Stomach smooth muscle (tissue), 2 donors: ENCODE measurements at regions not wholly inside any gene's neighbourhood (a gene's known extent, or its start where the extent isn't known, plus 50 kb on each side); places are given as distances from the start of the nearest gene placed in this dataset.
"Not testable (repeated sequence)": the region's sequence is repeated elsewhere in the genome, so short reads cannot be mapped to it uniquely, and the experiment has no call there.

Source experiments
- H3K27ac ChIP-seq: one replicate; pipeline ENCODE4 v1.7.0; 2013; ENCODE audit warnings: mild to moderate bottlenecking, low read length, inconsistent platforms
- H3K27me3 ChIP-seq, 2 donors: one replicate each; pipeline ENCODE4 v1.7.0; 2013; ENCODE audit warnings: low read length in 2 of 2; ENCODE audit not compliant: insufficient read depth in 2 of 2, control insufficient read depth in 1 of 2
- H3K36me3 ChIP-seq, 2 donors: one replicate each; pipeline ENCODE4 v1.7.0; 2013; ENCODE audit warnings: low read length in 2 of 2; ENCODE audit not compliant: control insufficient read depth in 2 of 2, insufficient read depth in 2 of 2
- H3K4me1 ChIP-seq: one replicate; pipeline ENCODE4 v1.7.0; 2013; ENCODE audit warnings: low read length; ENCODE audit not compliant: control insufficient read depth, insufficient read depth
- H3K4me3 ChIP-seq, 2 donors: one replicate each; pipeline ENCODE4 v1.7.0; 2013; ENCODE audit warnings: low read length in 2 of 2
- H3K9ac ChIP-seq, 2 donors: one replicate each; pipeline ENCODE4 v1.7.0; 2013; ENCODE audit warnings: low read length in 2 of 2, mild to moderate bottlenecking in 1 of 2
- H3K9me3 ChIP-seq, 2 donors: one replicate each; pipeline ENCODE4 v1.7.0; 2013; ENCODE audit warnings: low read length in 2 of 2; ENCODE audit not compliant: control insufficient read depth in 2 of 2
- donor health status: healthy.
- donor health status: Pancreatic carcinoma.

GRCh38 chr6:14383393-14384174, 266.0 kb downstream of the CD83 start:
- no peaks in the 10 kb centered on the region for H3K27me3 ChIP-seq
- H3K4me1 ChIP-seq: no peaks in the 10 kb centered on the region
- H3K9ac ChIP-seq: no peak overlapping the region
- H3K27ac ChIP-seq: no peak overlapping the region
- no peak overlapping the region for H3K4me3 ChIP-seq
- no peaks in the 10 kb centered on the region for H3K36me3 ChIP-seq
- no peaks in the 10 kb centered on the region for H3K9me3 ChIP-seq

DNA sequence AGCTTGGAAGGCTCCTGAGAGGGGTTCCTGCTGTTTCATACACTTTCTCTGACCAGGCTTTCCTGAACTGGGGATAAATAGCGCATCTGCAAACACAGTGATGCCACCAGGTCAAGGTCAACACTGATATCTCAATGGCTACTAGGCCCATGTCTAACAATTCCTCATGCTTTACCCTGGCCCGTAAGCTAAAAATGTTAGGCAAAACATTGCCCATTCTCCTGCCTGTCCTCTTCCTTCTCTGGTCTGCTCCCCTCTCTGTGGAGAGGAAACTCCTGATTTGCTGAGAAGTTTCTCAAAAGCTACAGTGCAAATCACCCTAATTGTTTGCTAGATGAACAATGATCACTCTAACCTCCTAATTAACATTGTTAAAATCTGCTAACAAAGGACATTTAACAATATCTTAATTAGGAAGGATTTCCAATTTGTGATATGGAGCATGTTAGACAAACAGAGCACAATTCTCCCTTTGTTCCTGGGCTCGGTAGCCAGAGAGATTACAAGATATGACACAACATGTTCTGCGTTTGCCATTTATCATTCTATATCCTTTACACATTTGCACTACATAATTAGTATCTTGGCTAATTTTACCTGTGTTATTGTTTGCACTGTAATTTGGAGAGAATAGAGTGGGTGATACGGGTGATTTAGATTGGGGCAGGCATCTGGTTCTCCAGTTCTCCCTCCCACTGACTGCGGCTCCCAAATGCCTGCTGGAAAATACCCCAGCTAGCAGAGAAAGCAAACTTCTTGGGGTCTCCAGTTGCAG, 266.8 kb downstream of the CD83 start:
- H3K27ac ChIP-seq: no peak overlapping the region
- no peaks in the 10 kb centered on the region for H3K4me1 ChIP-seq

GRCh38 chr6:14386263-14386662, 268.7 kb downstream of the CD83 start:
- no peaks in the 10 kb centered on the region for H3K27me3 ChIP-seq

More for the DNA sequence above, 266.8 kb downstream of the CD83 start:
- Histone ChIP-seq H3K36me3 (no peaks in the 10 kb centered on the region), H3K9me3 (no peaks in the 10 kb centered on the region), H3K4me3 (no peak overlapping the region), H3K27me3 (no peaks in the 10 kb centered on the region), H3K9ac (no peak overlapping the region)

GRCh38 chr6:14386668-14387067, 269.1 kb downstream of the CD83 start:
- Histone ChIP-seq H3K36me3 (no peaks in the 10 kb centered on the region), H3K4me3 (no peak overlapping the region), H3K27me3 (no peaks in the 10 kb centered on the region), H3K9ac (no peak overlapping the region), H3K4me1 (no peaks in the 10 kb centered on the region), H3K27ac (no peak overlapping the region), H3K9me3 (no peaks in the 10 kb centered on the region)

More at GRCh38 chr6:14386263-14386662, 268.7 kb downstream of the CD83 start:
- no peak overlapping the region for H3K4me3 ChIP-seq
- H3K27ac ChIP-seq: no peak overlapping the region
- no peaks in the 10 kb centered on the region for H3K4me1 ChIP-seq
- H3K9me3 ChIP-seq: no peaks in the 10 kb centered on the region
- H3K9ac ChIP-seq: no peak overlapping the region
- no peaks in the 10 kb centered on the region for H3K36me3 ChIP-seq

DNA sequence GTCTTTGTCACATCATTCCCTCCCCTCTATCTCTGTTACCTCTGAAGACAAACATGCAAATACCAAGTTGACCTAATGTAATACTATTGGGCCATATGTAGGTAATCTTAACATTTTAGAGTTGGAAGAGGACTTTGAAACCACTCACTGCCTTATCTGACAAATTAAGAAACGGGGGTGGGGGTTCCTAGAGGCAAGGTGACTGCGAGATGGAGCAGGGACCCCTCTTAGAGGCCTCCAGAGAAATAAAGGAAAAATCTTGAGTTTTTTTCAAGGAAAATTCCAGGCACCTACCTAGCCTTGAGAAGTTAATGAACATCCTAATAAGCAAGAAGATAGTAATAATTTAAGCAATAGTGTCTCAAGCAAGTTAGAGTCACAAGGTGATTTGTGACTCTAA, 270.8 kb downstream of the CD83 start:
- Histone ChIP-seq H3K4me1 (no peaks in the 10 kb centered on the region), H3K36me3 (no peaks in the 10 kb centered on the region), H3K27ac (no peak overlapping the region), H3K27me3 (no peaks in the 10 kb centered on the region), H3K9ac (no peak overlapping the region), H3K4me3 (no peak overlapping the region), H3K9me3 (no peaks in the 10 kb centered on the region)

DNA sequence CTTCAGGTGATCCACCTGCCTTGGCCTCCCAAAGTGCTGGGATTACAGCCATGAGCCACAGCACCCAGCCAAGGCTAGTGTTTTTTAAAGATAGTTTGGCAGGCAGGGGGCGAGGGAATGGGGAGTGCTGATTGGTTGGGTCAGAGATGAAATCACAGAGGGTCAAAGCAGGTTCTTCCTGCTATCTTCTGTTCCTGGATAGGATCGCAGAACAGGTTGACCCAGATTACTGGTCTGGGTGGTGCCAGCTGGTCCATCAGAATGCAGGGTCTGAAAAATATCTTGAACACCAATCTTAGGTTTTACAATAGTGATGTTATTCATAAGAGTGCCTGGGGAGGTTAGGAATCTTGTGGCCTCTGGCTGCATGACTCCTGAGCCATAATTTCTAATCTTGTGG, 272.2 kb downstream of the CD83 start:
- not testable (repeated sequence) for H3K9me3 ChIP-seq

GRCh38 chr6:14390805-14391204, 273.2 kb downstream of the CD83 start:
- no peaks in the 10 kb centered on the region for H3K27me3 ChIP-seq
- no peaks in the 10 kb centered on the region for H3K9me3 ChIP-seq
- no peak overlapping the region for H3K27ac ChIP-seq
- H3K4me1 ChIP-seq: no peaks in the 10 kb centered on the region
- no peak overlapping the region for H3K9ac ChIP-seq
- H3K4me3 ChIP-seq: no peak overlapping the region
- no peaks in the 10 kb centered on the region for H3K36me3 ChIP-seq

More for the DNA sequence above, 272.2 kb downstream of the CD83 start:
- not testable (repeated sequence) for H3K4me1 ChIP-seq, H3K36me3 ChIP-seq, H3K9ac ChIP-seq, H3K27ac ChIP-seq, H3K4me3 ChIP-seq, H3K27me3 ChIP-seq

- no peaks in the 10 kb centered on the region for H3K4me1 ChIP-seq
- H3K9me3 ChIP-seq: no peaks in the 10 kb centered on the region
- H3K4me3 ChIP-seq: no peak overlapping the region
- H3K27me3 ChIP-seq: no peaks in the 10 kb centered on the region
- no peaks in the 10 kb centered on the region for H3K36me3 ChIP-seq
- no peak overlapping the region for H3K27ac ChIP-seq
- H3K9ac ChIP-seq: no peak overlapping the region
Measured at GRCh38 chr6:14393910-14394309, 276.3 kb downstream of the CD83 start.

DNA sequence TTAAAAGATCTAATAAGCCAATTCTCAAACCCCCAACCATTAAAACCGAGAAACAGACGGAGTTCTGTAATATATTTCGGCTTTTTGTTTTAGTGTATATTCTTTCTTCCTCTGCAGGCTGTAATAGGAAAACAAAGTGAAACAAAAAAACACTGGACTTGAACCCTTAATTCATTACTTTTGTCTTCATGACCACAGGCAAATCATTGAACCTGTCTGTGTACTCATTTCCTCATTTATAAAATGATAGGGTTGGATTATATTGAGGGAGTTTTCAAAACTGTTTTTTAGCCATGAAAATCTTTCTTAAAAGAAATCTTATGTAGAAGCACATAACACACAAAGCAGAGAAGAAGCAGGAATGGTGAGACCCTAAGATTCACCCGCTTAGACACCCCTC, 278.8 kb downstream of the CD83 start:
- Histone ChIP-seq H3K27ac (no peak overlapping the region), H3K36me3 (no peaks in the 10 kb centered on the region), H3K4me1 (no peaks in the 10 kb centered on the region), H3K27me3 (peaks cover 0 to 3% of the 10 kb centered on the region in 2 donors), H3K4me3 (no peak overlapping the region), H3K9me3 (no peaks in the 10 kb centered on the region), H3K9ac (no peak overlapping the region)

- peaks cover 0 to 3% of the 10 kb centered on the region in 2 donors for H3K27me3 ChIP-seq
- no peak overlapping the region for H3K9ac ChIP-seq
- no peak overlapping the region for H3K27ac ChIP-seq
- no peak overlapping the region for H3K4me3 ChIP-seq
- no peaks in the 10 kb centered on the region for H3K9me3 ChIP-seq
- H3K36me3 ChIP-seq: no peaks in the 10 kb centered on the region
- no peaks in the 10 kb centered on the region for H3K4me1 ChIP-seq
Measured at GRCh38 chr6:14396826-14397517, 279.4 kb downstream of the CD83 start.
